ENCODE measurements at regions not wholly inside any gene's neighbourhood (a gene's known extent, or its start where the extent isn't known, plus 50 kb on each side); places are given as distances from the start of the nearest gene placed in this dataset.

DNA sequence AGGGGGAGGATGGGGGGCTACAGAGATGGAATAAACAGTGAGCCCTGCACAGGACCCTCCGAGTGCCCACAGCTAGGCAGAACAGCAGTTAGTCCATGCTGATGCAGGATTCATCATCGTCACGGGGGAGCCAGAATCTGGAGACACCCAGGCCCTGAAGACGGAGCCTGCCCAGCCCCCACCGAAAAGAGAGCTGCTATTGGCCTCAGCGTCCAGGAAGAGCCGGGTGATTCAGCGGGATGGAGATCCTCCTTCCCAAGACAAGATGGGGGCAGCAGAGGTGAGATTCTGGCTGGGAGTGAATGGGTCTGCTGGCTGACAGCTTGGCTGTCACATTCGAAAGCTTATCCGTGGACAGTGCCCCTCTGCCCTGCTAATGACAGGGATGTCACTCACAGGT is 133.6 kb upstream of the CRHR1 start:
- Histone ChIP-seq H3K79me2 (ENCODE audit: insufficient read depth, low read length) (no peaks in the 10 kb centered on the region), H3K36me3 (replicated peaks in 1 of 2; ENCODE audit: control insufficient read depth in 1 of 2, insufficient read depth in 2 of 2, low read length in 2 of 2) (no peaks in the 10 kb centered on the region), H4K20me1 (ENCODE audit: insufficient read depth, low read length) (no peaks in the 10 kb centered on the region), H3K27me3 (ENCODE audit: control insufficient read depth in 1 of 2, insufficient read depth in 2 of 2, low read length in 2 of 2) (peaks cover 11 to 56% of the 10 kb centered on the region in 2 experiments), H2AFZ (ENCODE audit: low read length) (no peak overlapping the region), H3K4me1 (ENCODE audit: insufficient read depth, low read length) (peaks cover 18% of the 10 kb centered on the region), H3K9me3 (ENCODE audit: low read length) (no peaks in the 10 kb centered on the region), H3K4me2 (ENCODE audit: low read depth, low read length) (no peak overlapping the region), H3K9ac (ENCODE audit: insufficient read depth, low read depth, low read length) (no peak overlapping the region), H3K27ac (ENCODE audit: extremely low read length, insufficient read depth, low read length) (no peak overlapping the region), H3K4me3 (replicated peaks in 1 of 3; ENCODE audit: insufficient read depth in 1 of 3, low read depth in 2 of 3, low read length in 3 of 3) (no peak overlapping the region)
- DNase-seq (ENCODE audit: low spot score) (no peak), ATAC-seq (no peak), FAIRE-seq (no peak)
- WGBS (ENCODE audit: low lambda C conversion rate) = 6% methylated on average over 8 of the region's 10 CpGs
- CTCF ChIA-PET (ENCODE audit: low intra/inter-chr PET ratio, low total read pairs) = no interaction called here
- POLR2A ChIA-PET = no interaction called here
- no TSS peak for BruUV-seq (replicated peaks)
- intact Hi-C loops (cut with micrococcal nuclease; ENCODE audit: unreplicated experiment) = no loop called here
- in situ Hi-C loops (cut with HindIII; ENCODE audit: extremely low pct_ligation_motif_present, low pct_unique_long_range_greater_than_20kb) = loop anchor here (5.0 kb wide), 1 partner anchor 77 kb away; no protein-coding TSS in a partner anchor
- no peak for TF ChIP-seq YEATS2 (CRISPR knock-in tag; IDR thresholded peaks at IDR 0.05; ENCODE audit: borderline replicate concordance)
- no peak for TF ChIP-seq NCOA5 (CRISPR knock-in tag; IDR thresholded peaks at IDR 0.05)
- TF ChIP-seq, protein P1, sequence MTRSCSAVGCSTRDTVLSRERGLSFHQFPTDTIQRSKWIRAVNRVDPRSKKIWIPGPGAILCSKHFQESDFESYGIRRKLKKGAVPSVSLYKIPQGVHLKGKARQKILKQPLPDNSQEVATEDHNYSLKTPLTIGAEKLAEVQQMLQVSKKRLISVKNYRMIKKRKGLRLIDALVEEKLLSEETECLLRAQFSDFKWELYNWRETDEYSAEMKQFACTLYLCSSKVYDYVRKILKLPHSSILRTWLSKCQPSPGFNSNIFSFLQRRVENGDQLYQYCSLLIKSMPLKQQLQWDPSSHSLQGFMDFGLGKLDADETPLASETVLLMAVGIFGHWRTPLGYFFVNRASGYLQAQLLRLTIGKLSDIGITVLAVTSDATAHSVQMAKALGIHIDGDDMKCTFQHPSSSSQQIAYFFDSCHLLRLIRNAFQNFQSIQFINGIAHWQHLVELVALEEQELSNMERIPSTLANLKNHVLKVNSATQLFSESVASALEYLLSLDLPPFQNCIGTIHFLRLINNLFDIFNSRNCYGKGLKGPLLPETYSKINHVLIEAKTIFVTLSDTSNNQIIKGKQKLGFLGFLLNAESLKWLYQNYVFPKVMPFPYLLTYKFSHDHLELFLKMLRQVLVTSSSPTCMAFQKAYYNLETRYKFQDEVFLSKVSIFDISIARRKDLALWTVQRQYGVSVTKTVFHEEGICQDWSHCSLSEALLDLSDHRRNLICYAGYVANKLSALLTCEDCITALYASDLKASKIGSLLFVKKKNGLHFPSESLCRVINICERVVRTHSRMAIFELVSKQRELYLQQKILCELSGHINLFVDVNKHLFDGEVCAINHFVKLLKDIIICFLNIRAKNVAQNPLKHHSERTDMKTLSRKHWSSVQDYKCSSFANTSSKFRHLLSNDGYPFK (CRISPR knock-in tag; IDR thresholded peaks at IDR 0.05; ENCODE audit: borderline replicate concordance) = no peak
- no peak for TF ChIP-seq ZBTB34 (CRISPR knock-in tag; IDR thresholded peaks at IDR 0.05)
- no peak for TF ChIP-seq LBX2 (CRISPR knock-in tag; IDR thresholded peaks at IDR 0.05; ENCODE audit: borderline replicate concordance)
- TF ChIP-seq TCF7L2 (IDR thresholded peaks at IDR 0.05; ENCODE audit: low read depth, low read length) = no peak
- no peak for TF ChIP-seq MLXIP (CRISPR knock-in tag; IDR thresholded peaks at IDR 0.05; ENCODE audit: borderline replicate concordance)
- no peak for TF ChIP-seq CENPT (CRISPR knock-in tag; IDR thresholded peaks at IDR 0.05; ENCODE audit: low read depth)
- no peak for TF ChIP-seq SNRNP70 (IDR thresholded peaks at IDR 0.05; ENCODE audit: low read depth, low read length)
- TF ChIP-seq, protein P2, sequence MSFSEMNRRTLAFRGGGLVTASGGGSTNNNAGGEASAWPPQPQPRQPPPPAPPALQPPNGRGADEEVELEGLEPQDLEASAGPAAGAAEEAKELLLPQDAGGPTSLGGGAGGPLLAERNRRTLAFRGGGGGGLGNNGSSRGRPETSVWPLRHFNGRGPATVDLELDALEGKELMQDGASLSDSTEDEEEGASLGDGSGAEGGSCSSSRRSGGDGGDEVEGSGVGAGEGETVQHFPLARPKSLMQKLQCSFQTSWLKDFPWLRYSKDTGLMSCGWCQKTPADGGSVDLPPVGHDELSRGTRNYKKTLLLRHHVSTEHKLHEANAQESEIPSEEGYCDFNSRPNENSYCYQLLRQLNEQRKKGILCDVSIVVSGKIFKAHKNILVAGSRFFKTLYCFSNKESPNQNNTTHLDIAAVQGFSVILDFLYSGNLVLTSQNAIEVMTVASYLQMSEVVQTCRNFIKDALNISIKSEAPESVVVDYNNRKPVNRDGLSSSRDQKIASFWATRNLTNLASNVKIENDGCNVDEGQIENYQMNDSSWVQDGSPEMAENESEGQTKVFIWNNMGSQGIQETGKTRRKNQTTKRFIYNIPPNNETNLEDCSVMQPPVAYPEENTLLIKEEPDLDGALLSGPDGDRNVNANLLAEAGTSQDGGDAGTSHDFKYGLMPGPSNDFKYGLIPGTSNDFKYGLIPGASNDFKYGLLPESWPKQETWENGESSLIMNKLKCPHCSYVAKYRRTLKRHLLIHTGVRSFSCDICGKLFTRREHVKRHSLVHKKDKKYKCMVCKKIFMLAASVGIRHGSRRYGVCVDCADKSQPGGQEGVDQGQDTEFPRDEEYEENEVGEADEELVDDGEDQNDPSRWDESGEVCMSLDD (CRISPR knock-in tag; IDR thresholded peaks at IDR 0.05; ENCODE audit: borderline replicate concordance) = no peak
- TF ChIP-seq MEIS2 (CRISPR knock-in tag; IDR thresholded peaks at IDR 0.05) = no peak
- TF ChIP-seq MEIS1 (CRISPR knock-in tag; IDR thresholded peaks at IDR 0.05; ENCODE audit: borderline replicate concordance) = no peak
- TF ChIP-seq U2AF2 (IDR thresholded peaks at IDR 0.05; ENCODE audit: low read depth, low read length) = no peak
